GM12892 (cell line): ENCODE measurements at regions not wholly inside any gene's neighbourhood (a gene's known extent, or its start where the extent isn't known, plus 50 kb on each side); places are given as distances from the start of the nearest gene placed in this dataset.

ENCODE experiments used
- POLR2A ChIP-seq: IDR thresholded peaks from 2 replicates; pipeline ENCODE4 v1.6.1; 2011; ENCODE audit warnings: low read depth, low read length, control low read depth
- POLR2AphosphoS5 ChIP-seq: IDR thresholded peaks from 2 replicates; pipeline ENCODE4 v1.6.1; 2011; ENCODE audit warnings: low read depth, low read length, control low read depth
- TAF1 ChIP-seq: IDR thresholded peaks from 2 replicates; pipeline ENCODE4 v1.6.1; 2011; ENCODE audit warnings: low read depth, mild to moderate bottlenecking, control low read depth, low read length, borderline replicate concordance

- TF ChIP-seq POLR2AphosphoS5 (no peak), POLR2A (no peak), TAF1 (no peak)
Measured at GRCh38 chr5:4185127-4185526, 589.5 kb downstream of the IRX1 start.
